ENCODE measurements at regions not wholly inside any gene's neighbourhood (a gene's known extent, or its start where the extent isn't known, plus 50 kb on each side); places are given as distances from the start of the nearest gene placed in this dataset.
A peak's percentile ranks its signal among the peaks of the same experiment; 100 is the strongest.

DNA sequence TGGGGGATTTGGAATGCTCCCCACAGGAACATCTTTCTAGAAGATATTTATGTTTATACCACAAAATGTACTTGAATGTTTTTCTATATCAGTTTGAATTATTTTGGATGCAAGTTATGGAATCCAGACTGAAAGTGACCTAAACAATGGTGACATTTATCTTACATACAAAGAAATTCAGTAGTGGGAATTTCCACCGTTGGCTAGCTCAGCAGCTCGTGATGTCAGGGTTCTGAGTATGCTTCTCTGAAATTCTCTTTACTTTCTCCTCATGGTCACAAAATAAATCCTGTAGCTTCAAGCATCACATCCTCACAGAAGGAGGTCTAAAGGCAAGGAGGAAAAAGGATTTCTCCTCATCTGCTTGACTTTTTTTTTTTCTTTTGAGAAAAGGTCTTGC, 105.3 kb downstream of the AKAIN1 start:
- no peak for DNase-seq
- in situ Hi-C loops (cut with MboI; ENCODE audit: low pct_unique_long_range_greater_than_20kb, low sequenced_read_pairs), result no loop called here

DNA sequence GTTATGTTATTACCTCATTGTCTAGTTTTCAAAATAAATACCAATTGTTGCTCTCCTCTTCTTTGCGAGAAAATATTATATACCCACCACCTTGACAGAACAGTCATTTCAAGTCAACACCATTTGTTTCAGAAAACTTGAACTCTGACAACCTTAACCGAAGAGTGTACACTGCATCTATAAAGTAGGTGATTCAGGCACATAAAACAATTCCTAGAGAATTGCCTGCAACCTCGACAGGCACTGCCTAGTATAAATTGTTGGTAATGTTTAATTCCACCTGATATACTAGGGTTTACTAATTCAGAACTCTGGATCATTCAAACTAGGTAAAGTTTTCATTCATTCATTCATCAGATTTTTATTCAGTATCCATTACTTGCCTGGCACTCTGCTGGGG, 121.8 kb downstream of the AKAIN1 start:
- in situ Hi-C loops (cut with MboI; ENCODE audit: low pct_unique_long_range_greater_than_20kb, low sequenced_read_pairs), result no loop called here
- no peak for DNase-seq

DNA sequence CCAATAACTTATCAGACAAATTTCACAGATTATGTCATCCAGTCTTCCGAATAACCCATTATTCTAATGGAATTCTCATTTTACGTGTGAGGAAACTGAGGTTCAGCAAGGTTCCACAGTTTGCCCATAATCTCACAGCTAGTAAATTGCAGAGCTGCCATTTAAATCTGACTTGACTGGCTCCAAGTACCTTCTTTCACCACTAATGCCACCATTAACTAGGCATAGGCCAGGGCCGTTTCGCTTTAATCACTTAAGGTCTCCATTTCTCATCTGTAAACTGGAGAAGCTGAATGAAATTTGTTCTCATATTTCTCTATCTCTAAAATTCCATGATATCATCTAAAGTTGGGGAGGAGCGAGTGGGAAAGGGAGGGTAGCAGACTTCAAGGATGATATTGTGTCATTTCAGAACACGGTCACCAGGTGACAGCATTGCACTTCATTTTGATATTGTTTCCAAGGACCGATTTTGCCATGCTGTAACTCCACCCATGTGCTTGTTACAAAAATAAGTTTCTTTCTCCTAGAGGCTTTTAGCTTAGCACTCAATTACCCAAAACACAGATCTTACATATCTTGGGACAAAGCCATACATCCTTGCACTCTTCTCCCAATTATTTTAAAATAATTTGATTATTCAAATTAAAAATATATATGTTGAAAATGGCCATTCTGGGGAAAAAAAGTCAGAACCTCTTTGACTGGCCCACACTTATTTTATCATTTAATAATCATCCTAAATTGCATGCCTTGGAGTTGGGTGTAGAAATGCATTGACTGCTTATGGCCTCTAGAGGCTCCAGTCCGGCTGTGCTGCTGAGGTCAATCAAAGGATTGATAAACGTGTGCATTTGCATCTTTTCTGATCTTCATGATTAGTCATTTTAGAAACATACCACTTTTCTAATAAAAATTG, 123.8 kb downstream of the AKAIN1 start:
- in situ Hi-C loops (cut with MboI; ENCODE audit: low pct_unique_long_range_greater_than_20kb, low sequenced_read_pairs), result no loop called here
- DNase-seq, result peak; percentile 64

DNA sequence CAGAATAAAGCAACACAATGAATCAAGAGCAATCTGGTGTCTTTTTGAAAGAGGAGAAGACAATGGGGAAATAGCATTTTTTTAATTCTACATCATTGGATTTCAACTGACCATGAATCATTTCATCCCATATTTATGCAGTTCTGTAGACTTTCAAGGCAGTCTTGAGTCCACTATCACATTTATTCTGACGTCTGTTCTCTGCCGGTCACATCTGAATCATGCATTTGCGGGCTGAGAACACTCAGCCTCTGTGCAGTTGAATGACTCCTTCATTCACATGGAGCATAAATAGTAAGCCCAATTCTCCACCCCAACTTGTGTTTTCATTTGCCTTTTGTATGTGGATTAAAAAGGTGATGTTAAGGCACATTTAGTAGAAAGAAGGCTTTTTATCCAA, 128.2 kb downstream of the AKAIN1 start:
- in situ Hi-C loops (cut with MboI; ENCODE audit: low pct_unique_long_range_greater_than_20kb, low sequenced_read_pairs), result no loop called here
- DNase-seq, result no peak

DNA sequence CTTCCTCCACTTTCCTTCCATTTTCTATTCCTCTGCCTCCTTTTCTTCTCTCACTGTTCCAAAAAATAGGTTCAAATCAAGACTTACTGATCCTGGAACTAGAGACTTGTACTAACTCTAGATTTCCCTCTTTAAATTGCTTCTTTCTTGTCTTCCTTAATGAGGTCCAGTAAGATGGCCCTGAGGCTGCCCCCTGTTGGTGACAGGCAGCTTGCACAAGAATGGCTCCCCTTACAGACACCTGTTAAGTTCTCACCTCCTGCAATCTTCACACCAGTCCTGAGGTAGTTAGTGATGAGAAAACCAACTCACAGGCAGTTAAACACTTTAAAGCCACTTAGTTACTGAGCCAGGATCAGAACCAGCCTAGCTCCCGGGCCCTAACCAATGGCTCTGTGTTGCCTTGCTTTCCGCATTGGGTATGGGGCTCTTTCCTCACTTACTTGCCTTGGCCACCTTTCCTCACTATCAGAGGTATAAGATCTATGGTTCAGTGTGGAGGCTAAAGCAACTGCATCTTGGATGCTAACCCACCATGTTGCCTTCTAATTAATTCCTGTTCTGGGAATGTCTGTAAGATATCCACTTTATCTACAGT, 130.6 kb downstream of the AKAIN1 start:
- in situ Hi-C loops (cut with MboI; ENCODE audit: low pct_unique_long_range_greater_than_20kb, low sequenced_read_pairs), result no loop called here
- DNase-seq, result peak; percentile 23

DNA sequence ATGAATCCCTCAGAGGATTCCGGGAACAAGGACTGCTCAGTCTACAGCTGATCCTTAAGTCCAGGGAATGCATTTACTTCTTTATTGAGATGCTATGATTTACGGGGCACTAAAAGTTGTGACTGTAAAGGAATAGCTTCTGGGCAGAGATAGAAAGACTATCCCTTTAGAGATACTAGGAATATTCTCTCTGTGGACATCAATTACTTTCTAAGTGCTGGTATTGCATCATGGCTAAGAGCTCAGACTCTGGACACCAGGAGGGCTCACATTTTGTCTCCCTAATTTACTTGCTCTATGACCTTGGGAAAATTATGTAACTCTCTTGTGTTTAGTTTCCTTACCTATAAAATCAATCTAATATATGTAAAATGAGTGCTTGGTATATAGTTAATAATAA, 131.4 kb downstream of the AKAIN1 start:
- no peak for DNase-seq
- in situ Hi-C loops (cut with MboI; ENCODE audit: low pct_unique_long_range_greater_than_20kb, low sequenced_read_pairs), result no loop called here

DNA sequence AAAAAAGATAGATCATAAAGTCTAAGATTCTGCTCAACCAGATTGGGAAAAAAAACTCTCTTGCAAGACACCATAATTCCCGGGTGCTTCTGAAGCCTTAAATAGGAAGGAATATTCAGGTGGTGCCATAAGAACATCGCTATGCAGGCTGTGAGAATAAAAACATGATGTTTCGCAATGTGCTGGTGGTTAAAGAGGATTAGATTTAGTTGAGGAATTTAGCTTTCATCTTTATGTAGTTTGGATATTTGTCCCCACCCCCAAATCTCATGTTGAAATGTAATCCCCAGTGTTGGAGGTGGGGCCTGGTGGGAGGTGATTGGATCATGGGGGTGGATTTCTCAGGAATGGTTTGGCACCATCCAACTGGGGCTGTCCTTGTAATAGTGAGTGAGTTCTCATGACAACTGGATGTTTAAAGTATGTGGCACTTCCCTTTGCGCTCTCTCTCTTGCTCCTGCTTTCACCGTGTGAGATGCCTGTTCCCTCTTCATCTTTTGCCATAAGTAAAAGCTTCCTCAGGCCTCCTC, 132.2 kb downstream of the AKAIN1 start:
- DNase-seq, result no peak
- in situ Hi-C loops (cut with MboI; ENCODE audit: low pct_unique_long_range_greater_than_20kb, low sequenced_read_pairs), result no loop called here

DNA sequence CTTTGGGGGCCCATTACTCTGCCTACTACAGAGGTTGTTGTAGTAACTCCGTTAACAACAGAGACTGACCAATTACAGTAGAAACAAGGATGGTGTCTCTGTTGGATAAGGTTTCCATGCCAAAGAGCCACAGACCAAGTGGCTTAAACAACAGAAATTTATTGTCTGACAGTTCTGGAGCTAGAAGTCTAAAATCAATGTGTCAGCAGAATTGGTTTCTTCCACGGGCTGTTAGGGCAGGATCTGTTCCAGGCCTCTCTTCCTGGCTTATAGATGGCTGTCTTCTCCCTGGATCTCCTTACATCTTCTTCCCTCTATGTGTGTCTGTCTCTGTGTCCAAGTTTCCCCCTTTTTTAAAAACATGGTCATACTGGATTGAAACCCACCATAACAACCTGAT, 135.3 kb downstream of the AKAIN1 start:
- no peak for DNase-seq
- in situ Hi-C loops (cut with MboI; ENCODE audit: low pct_unique_long_range_greater_than_20kb, low sequenced_read_pairs), result no loop called here

DNA sequence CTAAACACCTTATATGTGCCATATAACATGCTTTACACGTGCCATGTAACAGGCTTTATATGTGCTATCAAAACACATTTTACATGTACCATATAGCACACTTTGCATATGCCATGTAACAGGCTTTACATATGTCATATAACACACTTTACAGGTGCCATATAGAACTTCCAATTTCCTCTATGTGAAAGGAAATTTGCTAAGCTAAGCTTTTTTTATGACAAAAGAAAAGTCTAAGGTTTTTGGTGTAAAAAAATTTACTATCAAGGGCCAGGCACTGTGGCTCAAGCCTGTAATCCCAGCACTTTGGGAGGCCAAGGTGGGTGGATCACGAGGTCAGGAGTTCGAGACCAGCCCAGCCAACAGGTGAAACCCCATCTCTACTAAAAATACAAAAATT, 136.5 kb downstream of the AKAIN1 start:
- in situ Hi-C loops (cut with MboI; ENCODE audit: low pct_unique_long_range_greater_than_20kb, low sequenced_read_pairs), result no loop called here
- no peak for DNase-seq

DNA sequence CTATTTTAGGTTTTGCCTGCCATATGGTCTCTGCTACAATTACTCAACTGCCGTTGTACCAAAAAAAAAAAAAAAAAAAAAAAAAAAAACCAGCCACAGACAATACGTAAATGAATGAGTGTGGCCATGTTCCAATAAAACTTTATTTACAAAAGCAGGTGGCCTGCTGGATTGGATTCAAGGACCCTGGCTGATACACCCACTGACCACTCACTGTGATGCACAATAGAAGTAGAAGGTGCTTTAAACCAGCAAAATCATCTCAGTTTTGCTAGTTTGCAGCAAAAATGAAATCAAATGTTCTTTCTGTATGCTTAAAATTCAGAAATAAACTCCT, 137.4 kb downstream of the AKAIN1 start:
- in situ Hi-C loops (cut with MboI; ENCODE audit: low pct_unique_long_range_greater_than_20kb, low sequenced_read_pairs), result no loop called here
- no peak for DNase-seq

DNA sequence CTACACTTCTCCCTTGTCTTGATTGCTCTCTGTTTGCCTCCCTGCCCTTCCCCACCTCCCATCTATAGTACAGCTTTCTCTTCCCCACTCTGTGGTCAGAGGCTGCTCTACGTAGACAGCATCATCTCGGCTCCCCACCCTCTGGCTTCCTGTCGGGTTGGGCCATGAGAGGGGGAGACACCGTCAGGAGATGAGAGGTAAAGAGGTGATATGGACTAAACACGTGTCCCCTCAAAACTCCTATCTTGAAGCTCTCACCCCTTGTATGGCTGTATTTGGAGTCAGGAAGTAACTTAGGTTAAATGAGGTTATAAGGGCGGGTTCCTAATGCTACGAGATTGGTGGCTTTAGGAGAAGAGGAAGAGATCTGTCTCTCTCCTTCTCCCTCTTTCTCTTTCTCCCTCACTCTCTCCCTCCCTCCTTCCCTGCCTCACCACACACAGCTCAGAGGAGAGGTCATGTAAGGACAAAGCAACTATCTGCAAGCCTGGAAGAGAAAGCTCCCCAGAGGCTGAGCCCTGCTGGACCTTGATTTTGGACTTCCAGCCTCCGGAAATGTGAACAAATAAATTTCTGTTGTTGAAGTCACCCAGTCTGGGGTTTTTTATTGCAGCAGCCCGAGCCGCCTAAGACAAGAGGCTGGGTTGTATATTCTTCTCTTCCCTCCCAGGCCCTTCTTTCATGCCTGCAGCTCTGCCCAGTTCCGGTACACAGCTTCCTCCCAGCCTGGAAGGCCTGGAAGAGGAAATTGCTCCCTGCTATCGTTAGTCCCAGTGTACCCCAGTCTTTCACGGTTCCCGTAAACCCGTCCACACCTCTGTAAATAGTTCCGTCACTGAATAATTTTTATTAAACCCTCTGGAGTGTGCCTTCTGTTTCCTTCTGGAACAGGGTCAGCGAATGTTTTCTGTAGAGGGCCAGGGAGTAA, 138.0 kb downstream of the AKAIN1 start:
- in situ Hi-C loops (cut with MboI; ENCODE audit: low pct_unique_long_range_greater_than_20kb, low sequenced_read_pairs), result no loop called here
- DNase-seq, result peak; percentile 83

DNA sequence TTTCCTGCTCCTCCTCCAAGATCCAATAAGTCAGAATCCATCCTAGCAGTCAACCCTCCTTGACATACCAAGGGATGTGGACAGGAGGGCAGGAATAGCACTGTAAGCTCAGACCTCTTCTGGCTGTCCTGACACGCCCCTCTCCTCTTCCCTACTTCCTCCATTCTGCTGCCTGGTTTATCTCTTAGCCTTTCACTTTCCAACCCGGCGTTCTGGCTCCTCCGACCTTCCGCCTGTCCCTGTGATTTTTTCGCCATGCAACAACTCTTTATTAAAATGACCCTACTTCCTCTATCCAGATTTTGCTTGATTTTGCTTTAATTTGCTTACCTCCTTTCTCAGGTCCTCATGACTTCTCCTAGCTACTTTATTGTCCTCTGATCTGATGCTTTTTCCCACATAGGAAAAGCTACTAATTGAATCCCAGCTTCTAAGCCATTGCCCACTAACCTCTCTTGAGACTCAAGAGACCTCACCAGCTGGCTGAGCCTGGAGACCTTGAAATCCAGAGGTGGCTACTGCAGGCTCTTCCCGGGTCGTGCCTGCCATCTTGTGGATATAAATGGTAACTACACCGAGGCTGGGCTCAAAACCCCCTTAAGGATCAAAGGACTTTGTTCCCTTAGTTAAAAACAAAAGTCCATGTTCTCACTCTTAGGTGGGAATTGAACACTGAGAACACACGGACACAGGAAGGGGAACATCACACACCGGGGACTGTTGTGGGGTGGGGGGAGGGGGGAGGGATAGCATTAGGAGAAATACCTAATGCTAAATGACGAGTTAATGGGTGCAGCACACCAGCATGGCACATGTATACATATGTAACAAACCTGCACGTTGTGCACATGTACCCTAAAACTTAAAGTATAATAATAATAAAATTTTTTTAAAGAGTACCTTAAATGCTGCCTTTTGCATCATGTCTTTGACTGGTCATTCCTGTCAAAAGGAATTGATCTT, 139.4 kb downstream of the AKAIN1 start:
- peak; percentile 79 for DNase-seq
- in situ Hi-C loops (cut with MboI; ENCODE audit: low pct_unique_long_range_greater_than_20kb, low sequenced_read_pairs), result no loop called here

DNA sequence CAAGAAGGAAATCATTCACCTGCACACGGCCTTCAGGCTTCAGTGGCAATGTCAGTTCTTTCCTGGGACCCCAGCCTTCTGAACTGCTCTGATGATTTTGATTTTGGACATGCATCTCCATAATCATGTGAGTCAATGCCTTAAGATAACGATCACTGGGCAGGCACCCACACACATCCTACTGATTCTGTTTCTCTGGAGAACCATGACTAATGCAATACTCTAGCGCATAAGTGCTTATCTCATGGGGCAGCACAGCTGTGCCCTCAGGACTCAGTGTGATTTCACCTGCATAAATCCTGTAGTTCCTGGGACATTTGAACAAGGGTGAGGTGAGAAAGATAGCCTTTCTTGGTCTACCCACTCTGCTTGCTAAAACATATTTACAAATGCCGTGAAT, 144.6 kb downstream of the AKAIN1 start:
- in situ Hi-C loops (cut with MboI; ENCODE audit: low pct_unique_long_range_greater_than_20kb, low sequenced_read_pairs), result no loop called here
- DNase-seq, result no peak

DNA sequence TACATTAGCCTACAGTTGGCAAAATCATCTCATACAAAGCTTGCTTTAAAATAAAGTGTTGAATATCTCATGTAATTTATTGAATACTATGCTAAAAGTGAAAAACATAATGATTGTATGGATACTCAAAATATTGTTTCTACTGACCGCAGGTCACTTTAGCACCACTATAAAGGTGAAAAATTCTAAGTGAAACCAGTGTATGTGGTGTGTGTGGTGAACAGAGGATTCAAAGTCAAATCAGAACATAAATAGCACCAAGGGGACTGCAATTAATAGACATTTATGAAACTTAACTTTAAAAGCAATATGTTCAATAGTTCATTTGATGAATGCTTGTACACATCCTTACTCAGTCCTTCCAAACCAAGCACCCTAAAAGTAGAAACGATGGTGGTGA, 145.8 kb downstream of the AKAIN1 start:
- DNase-seq, result no peak
- in situ Hi-C loops (cut with MboI; ENCODE audit: low pct_unique_long_range_greater_than_20kb, low sequenced_read_pairs), result no loop called here

DNA sequence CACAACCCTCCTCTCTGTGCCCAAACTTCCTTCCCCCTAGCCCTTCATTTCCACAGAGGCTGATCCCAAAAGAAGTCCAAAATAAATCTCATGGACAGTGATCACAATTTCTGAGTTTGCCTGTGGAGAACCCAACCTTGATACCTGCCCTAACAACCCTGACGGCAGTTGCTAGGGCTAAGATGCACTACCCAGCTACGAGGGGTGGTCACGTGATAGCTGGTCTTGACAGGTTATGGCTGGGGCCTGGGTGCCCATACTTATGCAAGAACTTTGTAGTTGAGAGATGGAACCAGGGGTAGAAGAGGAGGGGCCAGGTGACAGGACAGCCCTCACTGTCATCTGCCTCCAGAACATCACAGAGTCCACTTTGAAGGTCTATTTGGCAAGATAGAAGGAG, 147.9 kb downstream of the AKAIN1 start:
- in situ Hi-C loops (cut with MboI; ENCODE audit: low pct_unique_long_range_greater_than_20kb, low sequenced_read_pairs), result no loop called here

DNA sequence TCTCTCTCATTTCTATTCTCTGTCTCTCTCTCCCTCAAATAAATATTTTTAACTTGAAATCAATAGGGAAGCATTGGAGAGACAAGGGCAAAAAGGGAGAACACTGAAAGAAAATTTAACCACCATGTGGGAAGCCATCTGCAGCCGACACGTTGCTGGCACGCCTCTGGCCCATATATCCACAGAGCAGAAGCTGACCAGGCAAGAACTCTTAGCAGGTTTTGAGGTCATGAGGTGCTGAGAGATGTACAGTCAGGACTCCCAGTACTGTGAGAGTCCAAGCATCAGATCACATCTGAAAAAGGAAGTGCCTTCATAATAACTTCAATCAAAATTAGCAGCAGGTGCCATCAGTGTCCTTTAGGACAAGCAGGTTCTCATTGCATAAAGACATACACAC, 156.6 kb downstream of the AKAIN1 start:
- no peak for DNase-seq
- in situ Hi-C loops (cut with MboI; ENCODE audit: low pct_unique_long_range_greater_than_20kb, low sequenced_read_pairs), result no loop called here

More for the DNA sequence above, 147.9 kb downstream of the AKAIN1 start:
- DNase-seq, result no peak

DNA sequence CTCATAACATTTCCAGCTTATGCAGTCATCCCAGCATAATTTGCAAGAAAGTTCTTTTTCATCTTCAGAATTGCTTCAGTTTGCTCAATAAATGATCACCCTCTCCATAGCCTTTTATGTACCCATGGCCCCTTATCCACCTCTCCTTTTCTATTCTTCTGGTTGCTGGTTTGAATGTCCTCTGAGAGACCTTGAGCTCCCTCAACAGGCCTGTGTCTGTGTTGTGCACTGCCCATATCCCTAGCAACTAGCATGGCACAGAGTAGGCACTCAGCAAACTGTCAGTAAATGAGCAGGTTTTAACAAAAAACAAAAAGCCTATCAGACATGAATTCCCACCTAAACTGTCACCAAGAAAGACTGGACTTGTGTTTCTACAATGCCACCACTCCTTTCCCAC, 160.5 kb downstream of the AKAIN1 start:
- in situ Hi-C loops (cut with MboI; ENCODE audit: low pct_unique_long_range_greater_than_20kb, low sequenced_read_pairs), result no loop called here
- no peak for DNase-seq

DNA sequence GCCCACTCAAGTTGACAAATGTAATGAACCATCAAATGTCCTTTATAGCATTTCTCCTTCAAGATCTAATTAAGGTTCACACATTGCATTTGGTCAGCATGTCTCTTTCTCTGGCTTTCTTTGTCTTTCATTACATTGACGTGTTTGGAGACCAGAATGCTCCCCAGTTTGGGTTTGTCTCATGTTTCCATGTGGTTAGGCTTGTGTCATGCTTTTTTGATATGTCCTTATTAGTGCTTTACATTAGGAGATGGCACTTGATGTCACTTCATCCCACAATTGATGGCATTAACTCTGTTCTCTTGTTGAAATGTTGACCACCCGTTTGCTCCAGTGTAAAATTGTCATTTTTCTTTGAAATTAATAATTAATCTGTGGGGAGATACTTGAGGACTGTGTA, 165.8 kb downstream of the AKAIN1 start:
- in situ Hi-C loops (cut with MboI; ENCODE audit: low pct_unique_long_range_greater_than_20kb, low sequenced_read_pairs), result no loop called here
- no peak for DNase-seq

DNA sequence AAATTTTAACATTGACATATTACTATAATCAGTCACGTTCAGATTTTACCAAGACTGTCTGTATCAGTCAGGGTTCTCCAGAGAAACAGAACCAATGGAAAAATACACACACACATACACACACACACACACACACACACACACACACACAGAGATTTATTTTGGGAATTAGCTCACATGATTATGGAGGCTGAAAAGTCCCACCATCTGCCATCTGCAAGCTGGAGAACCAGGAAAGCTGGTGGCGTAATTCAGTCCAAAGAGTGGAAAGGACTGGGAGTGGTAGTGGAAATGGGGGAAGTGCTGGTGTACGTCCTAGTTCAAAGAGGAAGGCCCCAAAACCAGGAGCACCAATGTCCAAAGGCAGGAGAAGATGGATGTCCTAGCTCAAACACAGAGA, 166.4 kb downstream of the AKAIN1 start:
- in situ Hi-C loops (cut with MboI; ENCODE audit: low pct_unique_long_range_greater_than_20kb, low sequenced_read_pairs), result no loop called here
- DNase-seq, result no peak

All from KBM-7 (cell line).